ENCODE measurements at regions not wholly inside any gene's neighbourhood (a gene's known extent, or its start where the extent isn't known, plus 50 kb on each side); places are given as distances from the start of the nearest gene placed in this dataset.
A peak's percentile ranks its signal among the peaks of the same experiment; 100 is the strongest.

DNA sequence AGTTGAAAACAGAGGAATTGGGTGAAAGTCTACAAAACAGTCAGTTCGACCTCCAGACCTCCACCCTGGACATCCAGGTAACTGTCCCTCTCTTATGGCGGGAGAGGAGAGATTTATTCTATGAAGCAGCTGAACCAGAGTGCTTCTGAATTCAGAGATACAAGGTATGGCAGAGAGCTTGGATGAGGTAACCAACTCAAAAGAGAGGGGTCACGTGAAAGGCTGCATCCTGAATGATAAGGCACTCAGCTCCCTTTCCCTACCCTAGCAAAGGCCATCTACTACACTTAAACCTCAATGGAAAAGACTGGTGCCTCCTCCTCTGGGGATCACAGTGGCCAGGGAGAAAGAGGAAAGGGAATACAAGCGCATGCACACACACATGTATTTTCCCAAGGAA, 88.4 kb upstream of the KCNA3 start:
- DNase-seq: no peak

- DNase-seq: no peak
Observed at GRCh38 chr1:110760321-110760720, 85.6 kb upstream of the KCNA3 start.

- no peak for DNase-seq
Observed at GRCh38 chr1:110756506-110756905, 81.8 kb upstream of the KCNA3 start.

GRCh38 chr1:110752941-110753725, 78.4 kb upstream of the KCNA3 start:
- DNase-seq: no peak

DNA sequence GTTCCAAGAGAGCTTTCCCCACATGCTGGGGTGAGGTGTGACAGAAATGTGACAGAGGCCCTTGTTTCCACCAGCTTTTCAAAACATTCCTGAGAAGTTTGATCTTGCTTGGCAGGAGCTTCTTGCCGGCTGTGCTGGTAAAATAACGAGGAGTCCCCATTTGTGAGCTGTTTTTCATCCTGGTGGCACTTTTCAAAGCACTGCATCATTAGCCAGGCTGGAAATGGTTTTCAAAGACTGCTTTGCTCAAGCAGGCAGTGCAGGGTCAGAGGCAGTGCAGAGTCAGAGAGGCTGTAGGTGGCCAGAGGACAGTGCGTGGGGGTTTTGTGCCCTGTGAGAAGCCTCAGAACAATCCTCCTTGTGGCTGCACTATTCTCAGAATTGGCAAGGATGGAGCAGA, 75.8 kb upstream of the KCNA3 start:
- DNase-seq: no peak

DNA sequence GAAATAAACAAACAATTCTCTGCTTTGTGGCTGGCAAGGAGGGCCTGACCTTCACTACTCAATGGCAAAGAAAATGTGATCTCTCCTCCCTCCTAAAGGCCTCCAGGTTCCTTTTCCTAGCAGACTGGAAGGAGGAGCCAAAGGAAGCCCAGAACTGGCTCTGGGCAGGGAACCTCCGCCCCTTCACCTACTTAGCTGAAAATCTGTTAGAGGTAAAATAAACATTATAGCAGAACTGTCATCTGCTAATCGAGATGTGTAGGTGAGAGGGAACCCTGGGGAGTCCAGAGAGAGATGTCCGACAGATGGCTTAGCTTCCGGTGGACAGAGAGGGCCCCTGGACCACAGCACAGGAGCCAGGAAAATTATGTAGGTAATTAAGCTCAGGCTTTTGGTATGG, 75.2 kb upstream of the KCNA3 start:
- peak; percentile 47 for DNase-seq

- no peak for DNase-seq
Observed at GRCh38 chr1:110746644-110747259, 72.0 kb upstream of the KCNA3 start.

GRCh38 chr1:110743397-110743796, 68.7 kb upstream of the KCNA3 start:
- no peak for DNase-seq

- DNase-seq: peak; percentile 27
Observed at GRCh38 chr1:110736900-110737605, 62.3 kb upstream of the KCNA3 start.

GRCh38 chr1:110734133-110734680, 59.5 kb upstream of the KCNA3 start:
- DNase-seq: peak; percentile 65

DNA sequence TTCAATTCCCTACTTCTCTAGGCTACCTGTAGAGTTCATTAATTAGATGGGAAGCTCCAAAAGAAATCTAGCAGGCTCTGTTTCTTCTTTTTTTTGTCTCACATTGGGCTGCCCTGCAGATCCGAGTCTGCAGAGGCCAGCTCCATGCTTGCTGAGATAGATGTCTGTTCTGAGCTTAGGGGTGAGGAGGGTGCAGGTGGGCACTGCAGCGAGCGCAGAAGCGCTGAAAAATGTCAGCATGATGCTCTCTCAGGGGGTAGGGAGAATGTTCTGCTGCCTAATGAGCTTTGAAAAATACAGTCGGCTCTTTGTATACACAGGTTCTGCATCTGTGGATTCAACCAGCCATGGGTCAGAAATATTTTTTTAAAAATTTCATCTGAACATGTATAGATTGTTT, 56.8 kb upstream of the KCNA3 start:
- DNase-seq: no peak

DNA sequence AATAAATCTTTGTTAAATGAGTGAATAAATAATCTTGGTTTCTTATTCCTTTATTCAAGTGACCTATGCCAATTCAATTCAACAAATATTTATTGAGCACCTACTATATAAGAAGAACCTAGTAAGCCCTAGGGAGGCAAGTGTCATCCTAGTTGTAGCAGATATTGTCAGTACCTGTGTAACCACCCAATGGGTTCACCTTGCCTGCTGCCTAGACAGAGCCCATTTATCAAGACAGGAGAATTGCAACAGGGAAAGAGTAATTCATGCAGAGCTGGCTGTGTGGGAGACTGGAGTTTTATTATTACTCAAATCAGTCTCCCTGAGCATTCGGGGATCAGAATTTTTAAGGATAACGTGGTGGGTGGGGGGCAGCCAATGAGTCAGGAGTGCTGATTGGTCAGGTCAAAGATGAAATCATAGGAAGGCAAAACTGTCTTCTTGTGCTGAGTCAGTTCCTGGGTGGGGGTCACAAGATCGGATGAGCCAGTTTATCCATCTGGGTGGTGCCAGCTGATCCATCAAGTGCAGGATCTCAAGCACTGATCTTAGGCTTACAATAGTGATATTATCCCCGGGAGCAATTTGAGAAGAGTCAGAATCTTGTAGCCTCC, 53.8 kb upstream of the KCNA3 start:
- DNase-seq: no peak

DNA sequence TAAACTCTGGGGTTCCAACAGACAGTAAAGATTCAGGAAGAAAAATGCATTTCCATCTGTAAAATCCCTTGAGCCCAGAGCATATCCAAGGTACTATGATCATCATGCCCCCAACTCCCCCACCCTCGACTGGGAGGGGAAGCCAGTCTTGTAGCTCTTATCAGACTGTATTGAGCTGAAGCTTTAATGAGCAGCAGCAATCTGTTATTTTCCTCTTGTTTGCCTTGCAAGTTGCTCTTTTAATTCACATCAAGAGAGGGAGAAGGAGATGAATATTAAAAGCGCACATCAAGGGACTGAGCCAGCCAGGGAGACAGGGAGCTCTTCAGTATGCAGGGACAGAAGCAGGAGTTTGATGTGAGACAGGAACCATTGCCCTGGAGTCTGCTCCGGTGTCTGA, 52.5 kb upstream of the KCNA3 start:
- no peak for DNase-seq

- no peak for DNase-seq
Observed at GRCh38 chr1:110726755-110727154, 52.0 kb upstream of the KCNA3 start.
